ENCODE measurements at regions not wholly inside any gene's neighbourhood (a gene's known extent, or its start where the extent isn't known, plus 50 kb on each side); places are given as distances from the start of the nearest gene placed in this dataset.

- intact Hi-C loops (cut with micrococcal nuclease): no loop called here
- H3K9me3 Mint-ChIP-seq: peaks cover 0 to 2% (median 0%) of the 10 kb centered on the region in 7 donors
- no peak overlapping the region for H3K4me3 Mint-ChIP-seq
- no peak overlapping the region for H3K27ac Mint-ChIP-seq
- no peaks in the 10 kb centered on the region for H3K4me1 ChIP-seq (ENCODE audit: control insufficient read depth in 1 of 2, insufficient read depth in 2 of 2, low read length in 2 of 2)
- peaks cover 0 to 11% (median 2%) of the 10 kb centered on the region in 3 donors for H3K27me3 Mint-ChIP-seq (ENCODE audit: low read depth in 3 of 3)
- no peak overlapping the region for H3K4me2 ChIP-seq (replicated peaks; ENCODE audit: extremely low read depth, low read length, poor library complexity, severe bottlenecking)
- H3K27ac ChIP-seq (ENCODE audit: low read depth in 1 of 2, low read length in 2 of 2): no peak overlapping the region
- peaks cover 0 to 29% of the 10 kb centered on the region in 2 donors for H3K27me3 ChIP-seq (ENCODE audit: control insufficient read depth in 2 of 2, insufficient read depth in 2 of 2, low read length in 2 of 2)
- no peak overlapping the region for H3K9ac ChIP-seq (ENCODE audit: insufficient read depth, low read length, poor library complexity, severe bottlenecking)
- no CpG with 5 or more reads among the region's 1 CpG for WGBS (ENCODE audit: insufficient coverage)
- TF ChIP-seq CTCF (IDR thresholded peaks at IDR 0.05): no peak
- no peaks in the 10 kb centered on the region for H3K79me2 ChIP-seq (ENCODE audit: insufficient read depth, low read length)
- H3K4me3 ChIP-seq (replicated peaks in 1 of 3; ENCODE audit: low read depth in 2 of 3, low read length in 3 of 3): no peak overlapping the region
- H3K36me3 ChIP-seq (replicated peaks in 1 of 2; ENCODE audit: control insufficient read depth in 1 of 2, insufficient read depth in 2 of 2, low read length in 2 of 2): no peaks in the 10 kb centered on the region
- H3K36me3 Mint-ChIP-seq: no peaks in the 10 kb centered on the region
- H4K20me1 ChIP-seq (ENCODE audit: insufficient read depth, low read length): no peaks in the 10 kb centered on the region
- no peaks in the 10 kb centered on the region for H3K9me3 ChIP-seq (replicated peaks in 1 of 2; ENCODE audit: control insufficient read depth in 1 of 2, insufficient read depth in 1 of 2, low read length in 2 of 2)
- no peaks in the 10 kb centered on the region for H3K4me1 Mint-ChIP-seq
- DNase-seq: no peak
- H2AFZ ChIP-seq (ENCODE audit: insufficient read depth, low read depth, low read length, poor library complexity, severe bottlenecking): no peak overlapping the region
Observed at GRCh38 chrX:45872480-45872879, 671.8 kb upstream of the DIPK2B start.

GRCh38 chrX:45868425-45868824 lies 667.7 kb upstream of the DIPK2B start:
- intact Hi-C loops (cut with micrococcal nuclease): no loop called here
- H3K9ac ChIP-seq (ENCODE audit: insufficient read depth, low read length, poor library complexity, severe bottlenecking): no peak overlapping the region
- Mint-ChIP-seq H3K27ac (no peak overlapping the region), H3K9me3 (peaks cover 0 to 2% (median 0%) of the 10 kb centered on the region in 7 donors), H3K4me3 (no peak overlapping the region), H3K36me3 (no peaks in the 10 kb centered on the region), H3K27me3 (ENCODE audit: low read depth in 3 of 3) (peaks cover 0 to 17% (median 2%) of the 10 kb centered on the region in 3 donors), H3K4me1 (no peaks in the 10 kb centered on the region)
- DNase-seq: no peak
- H3K9me3 ChIP-seq (replicated peaks in 1 of 2; ENCODE audit: control insufficient read depth in 1 of 2, insufficient read depth in 1 of 2, low read length in 2 of 2): no peaks in the 10 kb centered on the region
- no peak overlapping the region for H3K27ac ChIP-seq (ENCODE audit: low read depth in 1 of 2, low read length in 2 of 2)
- peaks cover 0 to 23% of the 10 kb centered on the region in 2 donors for H3K27me3 ChIP-seq (ENCODE audit: control insufficient read depth in 2 of 2, insufficient read depth in 2 of 2, low read length in 2 of 2)
- no peak for TF ChIP-seq CTCF (IDR thresholded peaks at IDR 0.05)
- H3K4me1 ChIP-seq (ENCODE audit: control insufficient read depth in 1 of 2, insufficient read depth in 2 of 2, low read length in 2 of 2): no peaks in the 10 kb centered on the region
- H3K79me2 ChIP-seq (ENCODE audit: insufficient read depth, low read length): no peaks in the 10 kb centered on the region
- H4K20me1 ChIP-seq (ENCODE audit: insufficient read depth, low read length): no peaks in the 10 kb centered on the region
- H3K4me2 ChIP-seq (replicated peaks; ENCODE audit: extremely low read depth, low read length, poor library complexity, severe bottlenecking): no peak overlapping the region
- no CpG with 5 or more reads among the region's 1 CpG for WGBS (ENCODE audit: insufficient coverage)
- no peak overlapping the region for H2AFZ ChIP-seq (ENCODE audit: insufficient read depth, low read depth, low read length, poor library complexity, severe bottlenecking)
- H3K36me3 ChIP-seq (replicated peaks in 1 of 2; ENCODE audit: control insufficient read depth in 1 of 2, insufficient read depth in 2 of 2, low read length in 2 of 2): no peaks in the 10 kb centered on the region
- no peak overlapping the region for H3K4me3 ChIP-seq (replicated peaks in 1 of 3; ENCODE audit: low read depth in 2 of 3, low read length in 3 of 3)
